Loucy (cell line): ENCODE measurements at regions not wholly inside any gene's neighbourhood (a gene's known extent, or its start where the extent isn't known, plus 50 kb on each side); places are given as distances from the start of the nearest gene placed in this dataset.

Experiments used
- CTCF ChIP-seq: fragments of 200-600 bp; sonication (generic); conservative IDR thresholded peaks from 2 replicates; pipeline ENCODE4 v1.5.1; 2014; ENCODE audit warnings: mild to moderate bottlenecking, antibody characterized with exemption, low read length
- EZH2phosphoT487 ChIP-seq: fragments of 200-600 bp; IDR thresholded peaks from 2 replicates; pipeline ENCODE4 v1.6.1; 2018; ENCODE audit warnings: antibody characterized with exemption, mild to moderate bottlenecking, moderate library complexity, borderline replicate concordance

- TF ChIP-seq CTCF (no peak), EZH2phosphoT487 (no peak)
Measured at GRCh38 chr21:41596241-41596925, 88.4 kb upstream of the TMPRSS2 start.
